HG03469 (cell line): ENCODE measurements at regions not wholly inside any gene's neighbourhood (a gene's known extent, or its start where the extent isn't known, plus 50 kb on each side); places are given as distances from the start of the nearest gene placed in this dataset.

Experiments
- ATAC-seq: cut with Tn5 transposase; IDR thresholded peaks from one replicate; pipeline ENCODE4 v1.9.1; 2021; ENCODE audit warnings: mild to moderate bottlenecking, moderate library complexity, moderate number of reproducible peaks; ENCODE audit not compliant: unreplicated experiment

DNA sequence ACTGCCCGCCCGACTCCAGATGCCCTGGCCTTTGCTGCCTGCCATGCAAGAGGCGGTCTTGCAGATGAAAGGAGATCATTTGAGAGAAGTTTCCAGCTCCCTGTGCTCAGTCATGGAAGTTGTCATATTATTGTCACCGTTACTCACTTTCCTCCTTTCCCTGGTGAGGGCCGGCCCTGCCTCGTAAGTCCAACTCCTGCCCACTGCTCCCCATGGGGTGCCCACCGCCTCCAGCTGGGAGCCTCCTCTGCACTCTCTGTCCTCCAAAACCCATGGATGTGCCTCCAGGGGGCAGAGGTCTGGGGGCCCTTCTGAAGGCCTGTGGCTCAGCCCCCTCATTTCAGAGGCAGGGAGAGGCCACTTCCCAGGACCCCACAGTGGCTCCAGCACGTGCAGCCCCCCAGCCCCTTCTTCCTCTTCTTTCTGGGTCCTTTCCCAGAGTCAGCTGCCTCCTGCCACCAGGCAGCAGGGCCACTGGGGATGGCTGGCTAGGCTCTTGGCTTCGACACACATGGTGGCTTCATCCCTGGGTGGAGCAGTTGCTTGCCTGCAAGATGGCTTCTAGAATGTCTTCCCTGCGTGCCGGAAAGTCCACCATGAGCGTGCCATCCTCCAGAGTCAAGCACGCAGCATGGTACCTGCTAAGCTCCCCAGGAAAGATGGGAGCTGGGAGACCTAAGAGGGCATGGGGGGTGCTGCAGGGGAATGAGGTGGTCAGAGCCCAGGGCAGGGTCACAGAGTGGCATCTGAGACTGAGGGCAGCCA lies 97.9 kb upstream of the RUNX3 start:
- no peak for ATAC-seq

GRCh38 chr1:25026730-25027450 lies 96.8 kb upstream of the RUNX3 start:
- ATAC-seq = no peak

DNA sequence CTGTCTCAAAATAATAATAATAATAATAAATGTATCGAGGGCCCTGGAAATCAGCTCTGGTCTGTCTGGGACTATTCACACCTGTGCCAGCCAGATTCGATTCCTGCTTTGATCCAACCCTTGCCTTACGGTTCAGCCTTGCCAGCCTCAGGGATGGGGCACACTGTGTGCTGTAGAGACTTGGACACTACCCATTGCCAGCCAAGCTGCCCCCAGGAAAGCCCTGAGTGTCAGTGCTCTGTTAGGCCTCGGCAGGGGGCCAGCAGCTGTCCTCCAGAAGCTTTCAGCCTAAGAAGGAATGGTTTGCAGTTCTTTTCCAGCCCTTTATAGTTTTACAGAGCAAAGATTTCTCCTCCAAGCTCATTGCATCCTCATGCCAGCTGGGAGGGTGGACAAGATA lies 96.2 kb upstream of the RUNX3 start:
- no peak for ATAC-seq

GRCh38 chr1:25024615-25025350 lies 94.7 kb upstream of the RUNX3 start:
- no peak for ATAC-seq

DNA sequence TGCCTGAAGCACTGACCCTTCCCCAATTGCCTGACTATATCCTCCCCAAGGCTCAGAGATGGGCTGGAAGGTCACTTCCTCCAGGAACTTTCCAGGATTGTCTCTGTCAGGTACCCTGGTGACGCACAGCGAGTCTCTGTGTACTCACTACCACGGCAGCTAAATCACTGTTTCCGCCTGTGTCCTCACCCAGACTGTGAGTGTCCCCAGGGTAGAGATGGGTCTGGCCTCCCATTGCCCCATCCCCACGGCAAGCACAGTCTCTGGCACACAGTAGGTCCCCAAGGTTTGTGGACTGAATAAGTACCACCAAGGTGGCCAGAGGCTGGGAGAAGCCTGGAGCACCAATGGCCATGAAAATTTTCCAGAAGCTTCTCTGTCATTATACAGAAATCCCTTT lies 93.8 kb upstream of the RUNX3 start:
- no peak for ATAC-seq

- no peak for ATAC-seq
These were observed 93.1 kb upstream of the RUNX3 start for GRCh38 chr1:25023190-25023578.

DNA sequence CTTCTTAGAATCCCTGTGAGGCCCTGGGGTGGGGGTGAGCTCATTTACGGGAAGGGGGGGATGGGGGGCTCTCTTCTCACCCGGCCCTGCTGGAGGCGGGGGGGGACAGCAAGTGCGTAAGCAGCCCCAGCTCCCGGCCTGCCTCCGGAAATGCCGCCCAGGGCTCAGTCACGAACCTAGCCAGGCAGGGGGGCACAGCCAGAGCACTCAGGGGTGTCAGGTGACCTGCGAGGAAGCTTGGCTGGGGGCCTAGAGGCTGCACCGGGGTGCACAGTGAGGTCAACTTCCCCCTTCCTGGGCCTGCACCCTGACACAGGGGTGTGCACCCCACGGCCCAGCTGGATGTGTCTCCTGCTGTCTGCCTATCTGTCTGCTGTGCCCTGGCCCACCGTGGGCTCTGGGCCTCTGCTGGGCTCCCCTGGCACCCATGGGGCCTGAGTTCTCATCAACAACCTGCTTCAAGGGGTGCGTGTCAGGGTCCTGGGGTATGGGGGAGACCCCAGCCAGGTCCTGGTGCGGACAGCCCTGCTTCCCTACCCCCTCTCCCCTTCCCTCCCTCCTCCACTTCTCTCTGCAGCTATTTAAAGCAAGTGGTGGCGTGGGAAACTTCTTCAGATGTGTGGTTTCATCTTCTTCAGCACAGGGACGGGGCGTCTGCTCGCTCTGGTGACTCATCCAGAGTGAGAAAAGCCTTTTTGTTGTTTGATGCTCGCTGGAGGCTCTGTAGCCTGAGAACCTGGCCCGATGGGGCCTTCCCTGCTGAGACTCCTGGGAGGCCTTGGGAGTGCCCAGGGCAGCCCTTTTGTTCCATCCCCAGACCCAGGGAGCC lies 92.5 kb upstream of the RUNX3 start:
- ATAC-seq = peak; percentile 59

- no peak for ATAC-seq
These were observed 91.6 kb upstream of the RUNX3 start for GRCh38 chr1:25021591-25022215.

DNA sequence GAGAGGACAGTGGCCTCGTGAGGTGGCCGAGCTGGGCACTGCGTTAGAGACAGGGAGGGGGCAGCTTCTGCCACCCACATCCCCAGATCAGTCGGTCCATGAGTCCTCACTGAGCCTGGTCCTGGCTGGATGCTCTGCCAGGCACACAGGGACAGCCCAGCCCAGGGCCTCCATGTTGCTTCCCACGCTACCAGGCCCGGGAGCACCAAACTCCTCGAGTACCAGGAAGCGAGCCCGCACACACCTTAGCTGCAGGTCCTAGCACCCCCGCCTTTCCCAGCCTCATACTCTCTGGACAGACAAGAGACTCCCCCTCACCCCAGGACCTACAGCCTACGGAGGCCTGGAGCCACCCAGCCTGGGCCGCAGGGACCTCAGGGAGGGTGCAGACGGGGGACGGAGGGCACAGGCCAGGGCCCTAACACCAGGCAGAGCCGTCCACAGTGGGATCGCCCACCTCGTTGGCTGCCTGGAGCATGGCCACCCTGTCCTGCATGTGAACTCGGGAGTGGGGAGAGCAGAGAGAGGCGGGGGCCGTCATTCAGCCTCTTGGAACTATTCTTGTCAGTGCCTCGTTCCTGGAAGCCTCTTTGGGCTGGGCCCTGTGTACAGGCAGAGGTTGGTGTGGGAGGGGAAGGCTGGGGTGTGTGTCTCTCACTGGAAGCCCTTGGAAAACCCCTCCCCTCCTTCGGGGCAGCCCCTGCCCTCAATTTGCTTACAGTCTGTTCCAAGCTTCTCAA lies 90.9 kb upstream of the RUNX3 start:
- ATAC-seq = no peak

DNA sequence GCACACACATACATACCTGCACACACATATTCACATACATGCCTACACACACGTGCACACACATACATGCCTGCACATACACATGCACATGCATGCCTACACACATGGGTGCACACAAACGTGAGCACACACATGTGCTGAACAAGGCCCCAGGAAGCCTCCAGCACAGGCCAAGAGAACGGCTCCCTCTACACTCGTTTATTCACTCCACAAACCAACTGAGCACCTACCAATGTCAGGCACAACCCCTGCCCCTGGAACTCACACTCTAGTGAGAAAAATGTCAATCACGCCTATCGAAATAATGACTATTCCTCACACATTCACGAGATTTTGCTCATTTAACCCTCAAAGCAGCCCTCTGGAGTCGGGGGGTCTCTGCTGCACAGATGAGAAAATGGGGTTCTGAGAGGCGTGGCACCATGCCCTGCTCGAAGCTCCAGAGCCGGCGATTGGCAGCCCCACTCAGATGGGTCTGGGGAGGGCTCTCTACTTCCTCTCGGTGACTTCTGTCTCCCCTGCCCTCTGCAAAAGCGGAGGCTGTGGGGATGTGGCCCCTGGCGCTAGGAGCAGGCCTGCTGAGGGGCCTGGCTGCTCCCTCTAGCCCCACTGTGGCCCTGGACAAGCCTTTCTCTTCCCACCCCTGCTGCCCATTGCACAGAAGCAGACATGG lies 90.2 kb upstream of the RUNX3 start:
- no peak for ATAC-seq

DNA sequence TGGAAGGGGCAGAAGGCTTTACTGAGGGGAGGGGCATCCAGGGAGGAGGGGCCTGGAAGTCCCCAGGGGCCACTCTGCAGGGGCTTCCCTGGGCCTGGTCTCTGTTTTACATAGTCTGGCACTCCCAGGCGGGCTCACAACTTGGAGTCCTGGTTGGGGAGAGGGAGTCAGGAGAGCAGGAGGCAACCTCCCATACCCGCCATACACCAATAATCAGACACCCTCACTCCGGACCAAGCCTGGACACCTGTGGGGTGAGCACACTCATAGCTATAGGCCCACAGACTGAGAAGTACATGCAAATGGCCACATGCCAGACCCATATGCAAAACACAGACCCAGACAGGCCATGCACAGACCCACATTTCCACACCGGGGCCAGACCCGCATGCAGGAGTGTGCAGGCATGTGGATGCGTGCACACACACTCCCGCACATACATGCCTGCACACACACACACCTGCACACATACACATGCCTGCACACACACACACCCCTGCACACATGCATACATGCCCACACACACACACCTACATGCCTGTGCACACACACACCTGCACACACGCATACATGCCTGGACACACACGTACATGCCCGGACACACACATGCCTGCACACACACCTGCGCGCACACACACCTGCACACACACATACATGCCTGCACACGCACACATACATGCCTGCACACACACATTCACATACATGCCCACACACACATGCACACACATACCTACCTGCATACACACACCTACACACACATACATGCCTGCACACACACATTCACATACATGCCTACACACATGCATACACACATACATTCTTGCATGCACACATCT lies 89.5 kb upstream of the RUNX3 start:
- no peak for ATAC-seq

DNA sequence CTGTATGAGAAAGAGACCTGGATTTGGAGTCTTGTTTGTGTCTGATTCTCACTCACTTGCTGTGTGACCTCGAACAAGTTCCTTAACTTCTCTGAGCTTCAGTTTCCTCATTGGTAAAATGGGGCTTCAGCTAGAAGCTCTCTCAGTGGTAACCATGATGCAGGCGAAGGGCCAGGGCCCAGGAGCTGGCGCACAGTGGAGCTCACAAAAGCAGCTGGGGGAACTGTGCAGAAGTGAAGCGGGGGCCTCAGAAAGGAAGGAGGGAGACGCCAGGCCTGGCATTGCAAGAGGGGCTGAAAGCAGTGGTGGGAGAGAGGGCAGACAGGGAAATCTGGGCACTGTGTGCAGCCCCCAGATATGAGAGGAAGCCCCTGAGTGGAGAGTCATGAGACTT lies 88.9 kb upstream of the RUNX3 start:
- no peak for ATAC-seq

GRCh38 chr1:25018110-25018735 lies 88.1 kb upstream of the RUNX3 start:
- ATAC-seq = no peak

GRCh38 chr1:25017436-25018109 lies 87.5 kb upstream of the RUNX3 start:
- no peak for ATAC-seq

DNA sequence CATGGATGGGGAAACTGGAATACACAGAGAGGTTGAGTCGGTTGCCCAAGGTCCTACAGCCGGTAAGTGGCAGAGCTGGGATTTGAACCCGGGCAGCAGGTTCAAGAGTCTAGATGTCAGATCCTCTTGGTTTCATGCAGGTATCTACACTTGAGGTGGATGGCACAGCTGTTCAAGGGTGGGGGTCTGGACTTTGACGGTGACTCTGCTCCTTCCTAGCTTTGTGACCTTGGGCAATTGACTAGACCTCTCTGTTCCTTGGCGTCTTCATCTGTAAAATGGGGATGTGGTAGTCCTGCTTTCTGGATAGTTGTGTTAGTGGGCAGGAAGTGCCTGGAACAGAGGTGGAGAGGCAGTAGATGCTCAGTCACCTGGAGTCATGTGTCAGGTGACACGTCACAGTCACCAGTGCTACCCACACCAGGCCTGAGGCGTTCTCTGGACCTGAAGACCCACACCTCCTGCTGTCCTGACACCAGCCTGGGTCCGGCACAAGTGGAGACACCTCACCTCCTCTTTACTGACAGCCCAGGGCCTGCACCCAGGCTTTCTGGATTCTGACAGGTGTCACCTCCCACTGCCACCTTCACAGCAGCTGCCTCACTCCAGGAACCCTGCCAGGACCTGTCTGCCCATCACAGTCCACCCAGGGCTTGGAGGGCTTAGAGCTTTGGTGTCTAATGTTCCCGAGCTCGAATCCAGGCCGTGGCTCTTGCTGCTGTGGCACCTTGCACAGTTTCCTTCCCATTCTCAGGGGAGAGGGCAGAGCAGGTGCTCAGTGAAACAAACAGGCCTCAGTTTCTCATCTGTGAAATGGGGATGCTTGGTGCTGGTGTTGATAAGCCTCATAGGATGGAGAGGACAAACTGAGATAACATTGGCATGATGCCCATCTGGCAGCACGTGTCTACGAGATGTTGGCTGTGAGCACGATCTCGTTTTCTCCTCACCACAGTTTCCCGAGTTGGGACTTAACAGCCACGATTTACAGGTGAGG lies 83.2 kb upstream of the RUNX3 start:
- ATAC-seq = no peak

- ATAC-seq = no peak
These were observed 82.0 kb upstream of the RUNX3 start for GRCh38 chr1:25011943-25012638.
